Adrenal gland (tissue), 5 donors: ENCODE measurements at regions not wholly inside any gene's neighbourhood (a gene's known extent, or its start where the extent isn't known, plus 50 kb on each side); places are given as distances from the start of the nearest gene placed in this dataset.
"Not testable (repeated sequence)": the region's sequence is repeated elsewhere in the genome, so short reads cannot be mapped to it uniquely, and the experiment has no call there.

Experiments used
- CTCF ChIP-seq, 6 experiments: fragments of 450-650 bp in 4 of 6; fragments of 200-600 bp in 2 of 6; sonication (generic) in 1 of 6; IDR thresholded peaks; 1 replicate in 5 of 6; 2 replicates in 1 of 6; pipeline versions ENCODE4 v1.5.1 to v1.8.0; 2016 to 2021; ENCODE audit warnings: antibody characterized with exemption in 6 of 6, mild to moderate bottlenecking in 2 of 6, moderate library complexity in 1 of 6
- POLR2A ChIP-seq, 2 donors: fragments of 450-650 bp; IDR thresholded peaks; one replicate each; pipeline ENCODE4 v1.6.1; 2017; ENCODE audit warnings: antibody characterized with exemption in 2 of 2, mild to moderate bottlenecking in 2 of 2, moderate library complexity in 1 of 2
- donor health status: DM: no; HTN: no; CAD: no.

GRCh38 chr4:189707227-189707626 lies 233.4 kb upstream of the FRG1 start:
- not testable (repeated sequence) for TF ChIP-seq CTCF, POLR2A (IDR thresholded peaks at IDR 0.05)
